ENCODE measurements at regions not wholly inside any gene's neighbourhood (a gene's known extent, or its start where the extent isn't known, plus 50 kb on each side); places are given as distances from the start of the nearest gene placed in this dataset.

DNA sequence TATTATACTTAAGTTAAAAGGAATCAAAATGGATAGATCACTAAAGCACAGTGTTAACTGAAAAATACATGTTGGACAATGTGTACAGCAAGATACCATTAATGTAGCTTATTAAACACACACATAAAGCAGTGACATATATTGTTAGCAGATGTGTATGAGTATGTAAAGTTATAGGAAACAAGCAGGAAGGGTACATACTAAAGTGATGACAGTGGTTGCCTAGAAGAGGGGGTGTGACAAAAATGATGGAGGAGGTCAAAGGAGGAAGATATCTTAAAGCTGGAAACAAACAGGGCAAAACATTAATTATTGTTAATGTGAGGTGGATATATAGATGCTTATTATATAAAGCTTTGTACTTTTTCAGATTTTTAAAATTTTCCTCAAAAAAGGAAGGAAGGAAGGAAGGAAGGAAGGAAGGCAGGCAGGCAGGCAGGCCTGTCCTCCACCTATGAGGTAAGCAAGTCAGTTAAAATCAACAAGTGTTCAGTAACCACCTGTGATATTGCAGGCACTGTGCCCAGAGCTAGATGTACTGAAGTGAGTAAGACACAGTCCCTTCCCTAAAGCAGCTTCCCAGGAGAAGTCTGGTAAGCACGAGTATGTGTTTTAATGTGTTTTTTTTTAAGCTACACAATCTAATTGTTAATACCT, 252.9 kb upstream of the NR5A2 start:
- FAIRE-seq = no peak

DNA sequence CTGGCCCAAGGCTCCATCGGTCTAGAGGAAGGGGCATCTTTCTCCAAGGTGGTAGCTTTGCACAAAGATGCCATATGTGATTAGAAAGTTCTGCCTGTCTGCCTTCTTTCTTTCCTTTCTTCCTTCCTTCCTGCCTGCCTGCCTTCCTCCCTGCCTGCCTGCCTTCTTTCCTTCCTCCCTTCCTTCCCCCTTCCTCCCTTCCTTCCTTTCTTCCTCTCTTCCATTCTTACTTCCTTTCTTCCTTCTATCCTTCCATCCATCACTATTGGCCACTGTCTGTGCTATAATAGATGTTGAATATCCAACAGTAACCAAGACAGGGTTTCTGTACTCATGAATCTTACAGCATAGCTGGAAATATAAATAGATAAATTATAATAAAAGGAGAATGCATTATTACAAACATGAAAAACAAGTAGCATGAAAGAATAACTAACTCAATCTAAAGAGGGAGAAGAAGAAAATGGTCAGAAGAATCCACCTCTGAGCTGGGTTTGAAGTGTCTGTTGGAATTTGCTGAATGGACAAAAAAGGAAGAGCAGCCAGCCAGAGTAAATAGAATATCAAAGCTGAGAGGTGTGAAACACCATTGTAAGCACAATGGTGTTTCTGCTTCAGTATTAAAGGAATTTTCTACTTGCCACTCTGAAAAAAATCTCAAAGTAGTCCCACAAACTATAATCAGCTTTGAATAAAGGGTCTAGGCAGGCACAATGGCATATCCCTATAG, 250.6 kb upstream of the NR5A2 start:
- no peak for FAIRE-seq

DNA sequence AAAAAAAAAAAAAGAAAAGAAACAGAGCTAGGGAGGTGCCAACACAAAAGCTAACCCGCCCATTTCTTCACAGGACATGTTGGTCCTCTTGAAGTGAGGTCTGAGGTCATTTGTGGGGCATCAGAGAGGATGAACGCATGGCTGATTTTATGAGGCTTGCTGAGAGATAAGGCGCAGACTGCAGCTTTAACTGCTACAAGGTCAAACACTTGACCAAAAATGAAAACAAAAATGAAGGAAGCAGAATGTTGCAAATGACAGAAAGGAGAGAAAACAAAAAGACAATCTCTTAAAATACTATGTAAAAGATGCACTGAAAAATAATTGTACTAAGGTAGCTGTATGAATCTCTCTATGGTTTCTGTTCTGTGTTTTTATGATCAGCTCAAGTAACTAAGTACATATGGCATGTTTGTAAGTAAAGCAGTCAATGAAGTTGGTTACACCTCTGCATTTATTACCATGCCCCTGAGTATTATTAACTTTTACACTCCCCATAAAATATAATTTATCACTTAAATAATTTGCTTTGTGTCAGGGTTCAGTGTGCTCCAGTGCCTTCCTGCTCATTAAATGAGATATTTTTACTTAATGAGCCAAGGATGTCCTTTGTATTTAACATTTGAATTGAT, 249.1 kb upstream of the NR5A2 start:
- no peak for FAIRE-seq

DNA sequence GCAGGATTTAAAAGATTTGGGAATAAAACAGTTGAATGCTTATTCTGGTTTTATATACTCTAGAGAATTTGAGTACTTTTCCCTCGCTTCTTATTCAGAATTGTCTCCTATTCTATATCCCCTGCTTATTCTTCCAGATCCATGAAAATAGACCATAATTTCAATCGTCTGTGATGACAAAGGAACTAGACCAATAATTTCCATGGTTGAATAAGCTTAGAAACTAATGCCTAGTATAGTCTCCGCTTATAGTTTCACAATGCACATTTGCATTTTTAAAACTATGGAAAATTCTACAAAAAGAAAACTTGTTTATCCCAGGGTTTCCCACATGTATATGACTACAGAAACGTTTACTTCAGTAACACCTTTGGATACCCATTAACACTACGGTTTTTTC, 247.4 kb upstream of the NR5A2 start:
- no peak for FAIRE-seq

DNA sequence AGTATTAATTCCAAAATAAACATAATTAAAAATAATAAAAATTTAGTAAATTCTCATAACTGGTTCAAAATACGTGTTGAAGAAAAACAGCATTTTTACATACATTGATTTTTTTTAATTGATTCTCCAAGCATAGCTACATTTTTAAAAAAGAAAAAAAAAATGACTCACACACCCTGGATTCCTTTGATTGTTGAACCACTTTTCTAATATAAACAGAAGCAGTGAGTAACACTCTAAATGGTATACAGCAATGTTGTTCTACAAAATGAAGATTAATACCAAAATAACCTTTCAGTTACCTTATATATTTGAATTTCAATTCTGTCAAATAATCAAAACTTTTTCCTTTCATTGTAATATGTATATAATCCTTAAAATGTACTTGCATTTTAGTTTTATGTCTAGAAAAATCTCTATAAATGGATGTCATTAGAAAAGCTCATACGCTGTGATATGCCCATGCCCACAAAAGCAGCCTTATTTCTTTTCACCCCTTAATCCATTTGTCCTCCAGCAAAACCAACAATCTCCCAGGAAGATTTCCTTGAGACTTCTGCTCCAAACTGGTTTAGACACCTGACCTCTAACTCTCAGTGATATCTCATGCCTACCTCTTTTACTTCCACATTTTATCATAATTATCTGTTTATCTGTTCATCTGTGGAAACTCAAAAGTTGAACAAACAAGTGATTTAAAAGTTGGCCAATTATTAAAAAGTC, 246.4 kb upstream of the NR5A2 start:
- peak; percentile 56 for FAIRE-seq

DNA sequence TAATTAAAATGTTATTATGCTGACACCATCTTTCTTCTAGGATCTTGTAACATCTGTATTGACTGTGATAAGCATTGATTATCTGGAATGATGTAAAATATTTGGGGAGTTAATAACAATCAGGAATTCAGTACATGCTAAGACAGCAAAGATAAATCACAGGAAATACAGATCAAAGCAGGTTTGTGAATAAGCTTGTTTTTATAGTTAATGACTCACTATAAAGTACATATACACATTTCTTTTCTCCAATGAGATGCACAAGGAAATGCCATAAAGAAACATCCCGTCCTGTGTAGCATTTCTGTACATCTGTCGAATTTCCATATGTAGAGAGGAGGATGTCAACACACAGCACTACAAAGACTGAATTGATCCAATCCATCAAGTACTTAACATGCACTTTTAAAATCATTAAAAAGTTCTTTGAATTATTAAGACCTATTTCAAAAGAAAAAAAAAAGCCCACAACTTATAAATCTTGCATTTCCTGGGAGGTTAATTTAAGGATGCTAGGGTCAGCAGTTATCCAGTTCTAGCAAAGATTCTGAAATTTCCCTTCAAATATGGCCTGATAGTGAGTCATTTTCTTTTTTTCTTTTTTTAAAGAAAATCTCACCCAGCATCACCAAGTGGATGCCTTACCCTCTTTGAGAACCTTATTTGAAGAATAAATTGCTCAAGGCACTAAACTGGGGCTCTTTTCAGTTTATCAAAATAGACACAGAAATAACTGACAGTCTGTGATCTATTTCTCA, 243.2 kb upstream of the NR5A2 start:
- FAIRE-seq = no peak

DNA sequence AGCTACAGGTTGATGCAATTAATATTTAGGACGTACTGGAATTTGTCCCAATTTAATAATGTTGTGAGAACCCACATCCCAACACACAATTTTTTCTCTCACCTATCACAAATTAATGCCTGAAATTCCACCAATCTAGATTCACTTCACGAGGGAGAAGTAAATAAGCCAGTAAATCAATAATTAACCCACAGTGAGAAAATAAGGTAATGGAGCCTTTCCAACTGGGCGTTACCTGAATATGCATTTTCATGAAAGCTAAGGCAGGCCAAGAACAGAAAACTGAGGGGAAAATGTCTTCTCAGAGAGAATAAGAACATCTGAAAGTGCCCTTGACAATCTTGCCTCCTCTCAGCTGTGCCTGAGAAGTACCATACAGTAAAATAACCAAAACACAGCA, 240.8 kb upstream of the NR5A2 start:
- FAIRE-seq = no peak

DNA sequence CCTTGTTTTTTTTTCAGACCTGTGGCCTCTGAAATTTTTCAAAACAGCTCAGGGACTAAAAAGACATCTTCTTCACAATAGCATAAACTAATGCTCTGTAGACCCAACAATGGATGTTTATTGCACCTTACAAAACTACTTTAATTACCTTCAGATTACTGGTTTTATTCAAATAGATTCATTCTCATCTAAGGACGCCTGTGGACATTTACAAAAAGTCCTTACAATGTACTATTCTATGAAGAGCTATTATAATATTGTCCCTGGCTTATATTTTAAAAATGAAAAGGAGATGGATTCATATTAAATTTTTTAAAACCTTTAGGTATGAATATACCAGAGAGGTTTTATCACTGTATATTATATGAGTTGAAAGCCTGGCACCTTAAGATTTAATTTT, 238.4 kb upstream of the NR5A2 start:
- FAIRE-seq = no peak

DNA sequence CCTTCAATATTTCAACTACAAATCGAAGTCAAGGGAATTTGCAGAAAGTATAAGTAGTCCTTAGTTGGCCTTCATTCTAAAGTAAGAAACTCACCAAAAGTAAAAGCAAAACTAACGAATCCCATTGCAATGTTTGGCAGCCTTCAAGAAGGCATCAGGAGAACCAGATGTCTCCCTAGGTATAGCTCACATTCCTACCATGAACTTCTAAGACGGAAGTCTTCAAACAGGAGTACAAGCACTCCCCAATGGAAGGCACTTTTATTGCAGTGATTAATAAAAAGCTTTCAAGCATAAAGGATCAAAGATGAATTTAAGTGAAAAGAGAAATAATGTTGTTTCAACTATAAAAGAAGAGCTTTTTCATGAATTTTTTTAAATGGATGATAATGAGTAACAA, 236.0 kb upstream of the NR5A2 start:
- FAIRE-seq = no peak

DNA sequence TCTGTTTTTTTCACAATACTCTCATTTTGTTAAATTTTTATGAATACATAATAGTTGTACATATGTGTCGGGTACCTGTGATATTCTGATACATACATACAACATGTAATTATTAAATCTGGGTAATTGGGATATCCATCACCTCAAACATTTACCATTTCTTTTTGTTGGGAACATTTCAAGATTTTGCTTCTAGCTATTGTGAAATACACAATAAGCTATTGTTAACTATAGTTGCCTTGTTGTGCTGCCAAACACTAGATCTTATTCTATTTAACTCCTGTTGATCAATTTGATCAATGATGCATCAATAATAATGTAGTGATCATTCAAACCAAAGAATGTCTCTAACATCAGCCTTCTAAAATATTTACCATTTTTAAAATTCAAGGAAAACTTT, 234.6 kb upstream of the NR5A2 start:
- no peak for FAIRE-seq

DNA sequence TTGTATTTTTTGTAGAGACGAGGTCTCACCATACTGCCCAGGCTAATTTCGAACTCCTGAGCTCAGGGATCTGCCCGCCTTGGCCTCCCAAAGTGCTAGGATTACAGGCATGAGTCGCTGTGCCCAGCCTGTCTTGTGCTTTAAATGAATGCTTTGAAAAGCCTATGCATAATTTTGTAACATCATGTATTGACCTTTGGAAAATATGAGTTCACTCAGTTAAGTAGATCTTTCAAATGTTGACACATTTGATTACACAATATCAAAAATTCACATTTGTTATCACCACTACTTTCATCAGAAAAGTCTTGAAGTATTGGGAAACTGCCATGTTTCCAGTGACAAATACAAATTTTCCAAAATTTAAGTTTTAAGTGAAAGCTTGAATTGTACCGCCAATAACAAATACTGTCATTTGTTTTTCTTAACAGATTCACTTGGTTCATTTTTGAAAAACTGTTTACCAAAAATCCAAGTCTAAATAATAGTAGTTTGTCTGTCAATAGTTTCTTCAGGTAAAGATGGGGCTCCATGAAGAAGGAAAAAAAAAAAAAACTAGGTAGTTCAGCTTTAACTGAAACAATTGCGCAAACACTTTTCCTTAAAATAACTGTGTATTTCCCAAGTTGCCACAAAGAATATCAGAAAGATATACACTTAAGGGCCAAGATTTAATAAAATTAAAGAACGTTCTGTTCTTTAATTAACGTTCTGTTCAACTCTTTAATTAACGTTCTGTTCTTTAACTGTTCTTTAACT, 233.2 kb upstream of the NR5A2 start:
- FAIRE-seq = no peak

DNA sequence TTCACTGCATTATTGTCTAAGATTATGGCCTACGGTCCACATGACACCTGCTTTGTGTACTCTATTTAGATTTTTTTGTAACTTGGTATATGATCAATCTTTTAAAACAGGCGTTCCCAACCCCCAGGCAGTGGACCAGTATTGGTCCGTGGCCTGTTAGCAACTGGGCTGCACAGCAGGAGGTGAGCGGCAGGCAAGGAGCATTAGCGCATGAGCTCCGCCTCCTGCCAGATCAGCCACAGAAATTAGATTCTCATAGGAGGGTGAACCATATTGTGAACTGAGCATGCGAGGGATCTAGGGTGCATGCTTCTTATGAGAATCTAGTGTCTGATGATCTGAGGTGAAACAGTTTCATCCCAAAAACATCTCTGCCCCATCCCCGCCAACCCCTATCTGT, 228.4 kb upstream of the NR5A2 start:
- no peak for FAIRE-seq

DNA sequence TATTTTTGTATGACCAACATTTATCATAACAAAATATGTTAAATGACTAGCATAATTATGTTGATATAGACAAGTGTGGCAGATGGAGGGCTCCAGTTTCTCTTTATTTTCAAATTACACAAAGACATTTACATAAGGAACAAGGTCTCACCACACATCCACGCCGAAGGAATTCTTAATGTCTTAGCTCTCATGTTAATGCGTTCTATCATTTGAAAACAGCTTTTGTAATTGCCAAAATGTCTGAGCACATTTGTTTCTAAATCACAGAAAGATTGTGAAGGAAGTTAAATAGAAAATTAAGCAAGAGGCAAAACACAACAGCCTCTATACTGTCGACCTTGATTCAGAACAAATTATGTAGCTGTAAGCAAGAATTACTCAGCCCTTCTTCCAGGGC, 223.0 kb upstream of the NR5A2 start:
- no peak for FAIRE-seq

DNA sequence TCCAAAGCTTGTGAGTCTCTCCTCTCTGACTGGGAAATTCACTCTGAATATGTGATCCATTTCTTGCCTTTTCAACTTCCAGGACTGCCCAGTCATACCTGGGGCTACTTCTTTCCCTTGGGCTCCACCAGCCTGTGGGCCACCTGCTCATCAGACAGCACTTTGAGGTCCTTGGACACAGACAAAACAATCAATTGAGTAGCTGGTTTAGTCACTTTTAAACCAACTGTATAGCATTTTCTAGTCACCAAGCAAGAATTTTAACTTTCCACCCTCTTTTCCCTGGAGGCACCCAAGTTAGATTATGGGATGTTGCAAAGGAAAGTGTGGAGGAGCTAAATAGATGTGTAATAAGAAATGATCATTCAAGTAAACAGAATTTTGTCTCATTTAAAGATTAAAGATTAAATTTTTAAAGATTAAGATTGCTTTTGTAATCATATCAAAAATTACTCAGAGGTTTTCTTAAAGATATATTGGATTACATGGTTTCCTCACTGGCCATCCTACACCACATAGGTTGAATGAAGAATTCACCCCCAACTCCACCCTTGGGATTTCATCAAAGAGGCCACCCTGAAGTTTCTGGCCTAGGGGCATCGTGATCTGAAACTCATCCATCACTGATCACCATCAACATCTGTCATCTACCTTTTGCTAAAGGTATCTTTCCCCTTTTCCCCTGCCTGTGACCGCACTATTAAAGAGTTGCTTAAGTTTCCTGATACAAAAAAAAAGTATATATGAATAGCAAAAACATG, 219.2 kb upstream of the NR5A2 start:
- FAIRE-seq = no peak

DNA sequence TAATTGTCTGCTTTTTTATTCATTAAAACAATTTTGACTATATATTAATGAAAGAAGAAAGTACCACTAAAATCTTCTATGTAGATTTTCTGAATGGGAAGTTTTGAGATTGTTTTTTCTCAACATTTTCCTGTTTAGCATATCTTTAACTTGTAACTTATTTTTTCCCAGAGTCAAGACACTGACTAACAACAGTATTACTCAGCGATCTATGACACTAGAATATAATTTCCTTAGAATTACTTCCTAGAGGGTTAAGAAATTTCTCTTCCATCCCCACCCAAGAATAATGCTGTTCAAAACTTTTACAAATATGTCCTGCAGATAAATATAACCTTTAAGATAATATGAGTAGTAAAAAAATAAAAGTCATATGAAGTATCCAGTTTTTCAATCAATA, 218.2 kb upstream of the NR5A2 start:
- FAIRE-seq = no peak

DNA sequence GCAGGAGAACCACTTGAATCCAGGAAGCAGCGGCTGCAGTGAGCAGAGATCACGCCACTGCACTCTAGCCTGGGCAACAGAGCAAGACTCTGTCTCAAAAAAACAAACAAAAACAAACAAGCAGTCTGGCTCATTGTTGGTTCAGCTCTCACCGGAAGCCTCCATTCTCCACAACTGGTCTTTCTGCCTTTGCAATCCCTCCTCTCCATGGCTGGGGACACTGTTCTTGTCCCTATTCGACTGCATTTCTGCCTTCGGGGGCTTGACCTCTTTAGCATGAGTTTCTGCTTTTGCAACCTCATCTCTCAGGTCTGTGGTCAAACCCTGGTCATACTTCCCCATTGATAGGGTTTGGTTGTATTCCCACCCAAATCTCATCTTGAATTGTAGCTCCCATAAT, 216.3 kb upstream of the NR5A2 start:
- no peak for FAIRE-seq

DNA sequence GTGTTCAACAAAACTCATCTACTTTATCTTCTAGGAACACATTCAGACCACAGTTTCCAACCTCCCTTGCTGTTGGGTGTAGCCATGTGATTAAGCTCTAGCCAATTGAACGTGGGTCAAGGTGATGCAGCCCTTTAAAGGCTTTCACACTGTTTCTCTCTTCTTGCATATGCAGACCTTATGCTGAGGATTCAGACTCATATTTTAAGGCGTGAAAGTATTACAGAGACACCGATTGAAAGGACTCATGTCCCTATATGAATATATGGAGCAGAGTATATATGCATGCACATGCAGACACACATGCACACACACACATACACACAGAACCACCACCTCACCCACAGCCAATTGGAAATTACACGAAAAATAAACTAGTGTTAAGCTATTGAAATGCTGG, 214.3 kb upstream of the NR5A2 start:
- FAIRE-seq = no peak

DNA sequence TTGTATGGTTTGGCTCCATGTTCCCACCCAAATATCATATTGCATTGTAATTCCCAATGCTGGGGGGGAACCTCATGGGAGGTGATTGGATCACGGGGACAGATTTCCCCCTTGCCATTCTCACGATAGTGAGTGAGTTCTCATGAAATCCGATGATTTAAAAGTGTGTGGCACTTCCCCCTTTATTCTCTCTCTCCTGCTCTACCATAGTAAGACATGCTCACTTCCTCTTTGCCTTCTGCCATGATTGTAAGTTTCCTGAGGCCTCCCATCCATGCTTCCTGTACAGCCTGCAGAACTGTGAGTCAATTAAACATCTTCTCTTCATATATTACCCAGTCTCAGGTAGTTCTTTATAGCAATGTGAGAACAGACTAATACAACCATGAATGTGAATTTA, 211.6 kb upstream of the NR5A2 start:
- no peak for FAIRE-seq

DNA sequence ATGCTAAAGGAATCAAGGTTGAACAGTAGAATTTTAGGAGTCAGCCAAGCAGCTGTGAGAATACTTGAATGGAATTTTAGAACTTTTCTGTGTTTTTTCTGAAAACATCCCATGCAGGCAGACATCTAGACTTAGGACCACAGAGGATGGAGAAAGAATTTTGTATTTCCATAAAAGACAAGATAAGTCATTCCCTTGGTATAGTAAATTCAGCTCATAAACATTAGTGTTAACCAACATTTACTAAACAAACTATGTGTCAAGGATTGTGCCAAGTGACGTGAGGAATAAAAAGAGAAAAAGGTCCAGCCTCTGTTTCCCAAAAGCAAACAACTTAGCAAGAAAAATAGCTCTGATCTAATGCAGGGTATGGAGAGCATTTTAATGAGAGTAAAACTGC, 210.2 kb upstream of the NR5A2 start:
- no peak for FAIRE-seq

DNA sequence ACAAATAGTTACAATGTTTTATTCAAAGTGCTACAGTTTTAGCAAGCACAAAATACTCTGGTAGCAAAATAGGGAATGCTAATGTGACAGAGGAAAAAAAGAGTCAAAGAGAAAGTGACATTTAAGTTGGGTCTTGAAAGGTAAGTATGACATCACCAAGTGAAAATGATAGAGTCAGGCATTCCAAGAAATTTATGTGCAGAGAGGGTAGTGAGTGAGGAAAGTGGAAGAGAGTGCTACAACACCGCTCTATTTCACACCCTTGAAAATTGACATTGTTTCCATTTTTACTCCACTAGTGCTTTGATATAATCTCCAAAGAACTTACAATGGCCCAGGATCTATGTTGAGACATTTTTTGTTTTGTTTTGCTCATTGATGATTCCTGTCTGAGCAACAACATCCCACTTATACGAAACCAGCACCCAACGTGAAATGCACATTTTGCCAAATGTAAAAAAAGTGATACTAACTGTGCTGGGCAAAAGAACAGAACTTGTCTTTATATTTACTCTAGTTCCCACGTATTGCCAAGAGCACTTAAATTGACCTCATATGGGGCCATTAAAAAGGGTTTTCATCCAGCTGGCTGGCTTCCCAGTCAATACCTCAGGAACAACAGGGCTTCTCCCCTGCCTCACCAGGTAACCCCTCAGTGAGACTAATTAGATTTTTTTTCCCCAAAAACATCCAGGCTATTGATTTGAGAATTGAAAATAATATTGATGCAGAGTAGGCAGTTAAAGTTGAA, 206.3 kb upstream of the NR5A2 start:
- no peak for FAIRE-seq

DNA sequence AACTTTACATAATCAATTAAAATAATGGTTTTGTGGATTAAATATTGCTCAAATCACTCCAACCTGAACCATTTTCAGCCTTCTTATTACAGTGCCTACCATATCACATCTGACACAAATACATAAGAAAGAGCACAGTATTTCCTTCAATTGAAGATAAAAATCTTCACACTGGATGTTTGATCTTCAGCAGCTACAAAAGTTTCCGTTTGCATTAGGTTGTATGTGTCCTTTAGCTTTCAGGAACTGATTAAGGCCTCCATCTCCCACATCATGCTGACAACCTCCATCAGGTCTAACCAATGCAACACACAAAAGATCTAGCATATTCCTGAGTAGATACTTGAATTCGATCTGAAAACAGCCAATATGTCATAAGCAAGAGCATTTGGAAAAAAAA, 195.1 kb upstream of the NR5A2 start:
- FAIRE-seq = no peak
